DND-41 (cell line): ENCODE measurements at regions not wholly inside any gene's neighbourhood (a gene's known extent, or its start where the extent isn't known, plus 50 kb on each side); places are given as distances from the start of the nearest gene placed in this dataset.

Experiments used
- EZH2 ChIP-seq: IDR thresholded peaks from 3 replicates; pipeline ENCODE4 v1.6.1; 2012; ENCODE audit warnings: borderline replicate concordance, low read depth, mild to moderate bottlenecking, moderate library complexity, low read length, inconsistent platforms; ENCODE audit not compliant: severe bottlenecking
- TF ChIP-seq, protein P1 (sequence below): IDR thresholded peaks from 2 replicates; pipeline ENCODE4 v1.5.1; 2012; ENCODE audit warnings: borderline replicate concordance, low read length, moderate library complexity, mild to moderate bottlenecking; ENCODE audit not compliant: poor library complexity, severe bottlenecking; ENCODE audit errors: extremely low read depth

DNA sequence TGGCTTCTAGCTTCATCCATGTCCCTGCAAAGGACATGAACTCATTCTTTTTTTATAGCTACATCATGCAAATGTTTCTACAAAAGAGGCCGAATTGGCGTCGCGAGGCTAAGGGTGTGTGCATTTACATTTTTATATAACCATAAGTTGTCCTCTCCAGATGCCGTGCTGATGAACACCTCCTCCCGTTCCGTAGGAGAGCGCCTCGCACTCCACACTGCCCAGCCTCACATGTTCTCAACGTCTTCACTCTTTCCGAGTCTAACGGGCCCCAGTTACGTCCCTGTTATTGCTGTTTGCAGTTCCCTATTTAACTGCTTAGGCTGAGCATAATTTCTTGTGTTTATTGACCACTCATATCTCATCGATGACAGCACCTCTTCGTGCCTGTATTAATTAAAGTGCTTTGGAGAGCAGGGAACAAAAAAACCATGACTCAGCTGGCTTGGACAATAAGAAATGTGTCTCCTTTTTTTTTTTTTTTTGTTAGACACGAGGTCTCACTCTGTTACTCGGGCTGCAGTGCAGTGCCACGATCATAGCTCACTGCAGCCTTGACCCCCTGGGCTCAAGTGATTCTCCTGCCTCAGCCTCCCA lies 113.5 kb upstream of the SDK1 start:
- TF ChIP-seq, protein P1, sequence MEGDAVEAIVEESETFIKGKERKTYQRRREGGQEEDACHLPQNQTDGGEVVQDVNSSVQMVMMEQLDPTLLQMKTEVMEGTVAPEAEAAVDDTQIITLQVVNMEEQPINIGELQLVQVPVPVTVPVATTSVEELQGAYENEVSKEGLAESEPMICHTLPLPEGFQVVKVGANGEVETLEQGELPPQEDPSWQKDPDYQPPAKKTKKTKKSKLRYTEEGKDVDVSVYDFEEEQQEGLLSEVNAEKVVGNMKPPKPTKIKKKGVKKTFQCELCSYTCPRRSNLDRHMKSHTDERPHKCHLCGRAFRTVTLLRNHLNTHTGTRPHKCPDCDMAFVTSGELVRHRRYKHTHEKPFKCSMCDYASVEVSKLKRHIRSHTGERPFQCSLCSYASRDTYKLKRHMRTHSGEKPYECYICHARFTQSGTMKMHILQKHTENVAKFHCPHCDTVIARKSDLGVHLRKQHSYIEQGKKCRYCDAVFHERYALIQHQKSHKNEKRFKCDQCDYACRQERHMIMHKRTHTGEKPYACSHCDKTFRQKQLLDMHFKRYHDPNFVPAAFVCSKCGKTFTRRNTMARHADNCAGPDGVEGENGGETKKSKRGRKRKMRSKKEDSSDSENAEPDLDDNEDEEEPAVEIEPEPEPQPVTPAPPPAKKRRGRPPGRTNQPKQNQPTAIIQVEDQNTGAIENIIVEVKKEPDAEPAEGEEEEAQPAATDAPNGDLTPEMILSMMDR, result no peak
- no peak for TF ChIP-seq EZH2
